ENCODE measurements at regions not wholly inside any gene's neighbourhood (a gene's known extent, or its start where the extent isn't known, plus 50 kb on each side); places are given as distances from the start of the nearest gene placed in this dataset.
"Not testable (repeated sequence)": the region's sequence is repeated elsewhere in the genome, so short reads cannot be mapped to it uniquely, and the experiment has no call there.

DNA sequence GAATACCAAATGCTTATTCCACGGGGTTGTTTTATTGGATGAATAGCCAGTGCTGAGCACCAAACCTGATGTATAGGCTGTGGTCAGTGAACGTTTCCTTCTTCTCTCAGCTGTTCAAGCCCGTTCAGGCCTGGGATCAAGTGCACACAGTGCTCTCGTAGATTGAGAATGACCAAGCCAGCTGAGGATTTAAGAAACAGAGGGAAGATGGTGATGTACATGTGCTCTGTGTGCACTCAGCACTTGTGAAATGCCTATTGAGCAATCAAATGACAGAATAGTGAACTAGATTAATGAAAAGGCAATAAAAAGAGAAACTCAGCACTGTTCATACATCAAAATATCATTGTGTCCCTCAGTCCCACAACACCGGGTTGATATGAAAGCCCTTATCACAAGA lies 302.5 kb downstream of the BMPER start:
- DNase-seq (ENCODE audit: low spot score) = no peak

DNA sequence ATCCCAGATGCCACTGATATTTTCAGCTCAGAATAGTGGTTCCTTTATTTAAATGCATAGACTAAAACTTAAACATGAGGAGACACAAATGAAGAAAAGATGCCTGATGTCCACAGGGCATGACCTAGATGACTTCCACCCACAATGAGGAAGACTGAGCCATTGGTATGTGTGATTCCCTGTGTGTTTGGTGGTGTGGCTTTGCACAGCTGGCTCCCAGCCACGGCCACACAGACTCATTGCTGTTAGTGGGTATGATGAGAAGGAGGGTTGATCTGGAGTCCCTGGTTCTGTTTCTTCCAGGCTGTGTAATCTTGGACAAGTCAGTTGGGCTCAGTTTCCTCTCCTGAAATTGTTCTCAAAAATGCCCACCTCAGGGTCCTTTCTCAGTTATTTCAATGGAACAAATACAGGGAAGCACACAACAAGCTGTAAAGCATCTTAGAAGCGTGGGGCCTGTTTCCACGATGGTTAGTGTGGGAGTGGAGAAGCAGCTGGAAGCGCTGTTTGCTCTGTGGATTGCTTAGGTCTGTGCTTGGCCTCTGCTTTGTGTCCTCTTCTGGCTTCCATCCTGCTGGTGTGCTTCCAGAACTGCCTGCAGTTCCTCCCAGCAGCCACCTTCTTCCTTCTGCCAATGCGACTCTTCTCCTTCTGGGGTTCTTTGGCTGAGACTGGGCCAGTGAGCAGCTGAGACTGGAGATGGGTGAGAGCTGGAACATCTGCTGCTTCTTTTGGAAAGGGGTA lies 303.7 kb downstream of the BMPER start:
- DNase-seq (ENCODE audit: low spot score) = no peak

DNA sequence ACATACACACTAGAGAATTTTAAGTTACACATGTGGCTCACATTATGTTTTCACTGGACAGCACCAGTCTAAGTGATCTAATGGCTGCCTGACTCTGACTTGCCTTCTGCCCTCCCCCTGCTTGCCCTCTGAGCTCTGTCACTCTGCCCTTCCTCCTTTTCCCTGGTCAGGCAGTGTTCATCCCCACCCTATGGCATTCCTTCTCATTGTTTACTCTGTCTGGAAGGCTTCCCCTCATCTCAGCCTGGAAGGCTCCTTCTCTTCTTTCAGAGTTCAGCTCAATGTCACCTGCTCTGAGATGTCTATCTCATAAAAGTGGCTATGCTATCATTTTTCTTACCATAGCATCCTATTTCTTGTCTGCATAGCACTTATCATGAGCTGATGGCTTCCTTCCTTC lies 305.7 kb downstream of the BMPER start:
- no peak for DNase-seq (ENCODE audit: low spot score)

DNA sequence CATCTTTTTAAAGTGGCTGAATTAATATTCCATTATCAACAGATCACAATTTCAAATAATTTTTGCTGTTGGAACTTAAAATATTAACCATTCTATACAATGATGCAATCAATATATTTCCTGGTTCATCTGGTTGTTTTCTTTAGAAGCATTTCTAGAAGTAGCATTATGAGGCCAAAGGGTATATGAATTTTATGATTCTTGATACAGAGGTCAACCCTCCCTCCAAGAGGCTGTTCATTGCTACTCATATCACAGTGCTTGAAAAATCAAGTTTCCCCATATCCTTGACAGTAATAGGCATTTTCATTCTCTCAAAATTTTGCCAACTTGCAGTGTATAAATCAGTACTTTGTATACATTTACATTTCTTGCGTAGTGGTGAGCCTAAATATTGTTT lies 312.6 kb downstream of the BMPER start:
- no peak for DNase-seq (ENCODE audit: low spot score)

DNA sequence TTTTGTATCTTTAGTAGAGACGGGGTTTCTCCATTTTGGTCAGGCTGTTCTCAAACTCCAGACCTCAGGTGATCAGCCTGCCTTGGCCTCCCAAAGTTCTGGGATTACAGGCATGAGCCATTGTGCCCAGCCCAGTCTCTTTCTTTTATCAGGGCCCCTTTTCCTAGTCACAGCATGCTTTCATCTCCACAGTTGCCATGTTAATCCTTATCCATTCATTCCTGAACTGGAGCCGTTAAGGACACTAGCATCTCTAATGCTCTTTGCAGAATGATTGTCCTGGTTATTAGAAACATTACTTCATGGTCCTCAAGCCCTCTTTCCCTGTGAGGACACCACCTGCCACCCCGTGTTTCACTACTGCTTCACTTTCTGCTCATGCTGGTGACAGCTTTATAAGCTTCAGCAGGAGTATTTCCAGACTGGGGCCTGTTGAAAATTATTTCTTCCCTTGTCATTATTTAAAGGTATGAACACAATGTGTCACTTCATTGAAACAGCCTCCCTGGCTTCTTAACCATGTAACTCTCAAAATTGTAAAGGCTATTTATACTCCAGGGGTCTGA lies 313.9 kb downstream of the BMPER start:
- no peak for DNase-seq (ENCODE audit: low spot score)

DNA sequence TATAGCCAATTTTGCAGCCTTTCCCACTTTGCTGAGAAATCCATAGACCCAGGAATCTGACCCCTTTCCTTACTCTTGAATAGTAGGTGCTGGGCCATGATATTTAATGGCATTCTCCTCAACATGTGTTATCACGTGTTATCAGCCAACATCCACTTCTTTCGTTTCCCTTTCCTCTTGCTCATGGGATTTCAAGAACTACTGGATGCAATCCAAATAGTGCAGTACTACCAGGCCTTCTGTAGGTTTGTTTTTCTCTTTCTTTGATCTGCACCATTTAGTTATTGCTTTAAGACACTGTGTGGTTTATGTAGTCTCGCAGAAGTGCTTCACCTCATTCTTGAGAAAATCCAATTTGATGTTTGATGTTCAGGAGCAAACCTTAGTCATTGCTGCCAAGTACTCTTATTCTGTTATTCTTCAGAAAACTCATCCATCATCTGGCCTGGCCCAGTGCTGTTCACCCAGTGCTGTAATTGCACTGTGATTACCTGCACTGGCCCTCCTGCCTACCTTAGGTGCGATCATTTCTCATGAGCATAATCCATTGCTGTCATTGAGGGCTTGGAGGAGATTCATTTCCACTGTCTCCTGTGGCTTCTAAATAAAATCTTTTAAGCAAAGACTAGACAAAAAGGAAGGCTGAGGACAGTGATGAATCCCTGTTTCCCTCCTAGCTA lies 315.3 kb downstream of the BMPER start:
- no peak for DNase-seq (ENCODE audit: low spot score)

DNA sequence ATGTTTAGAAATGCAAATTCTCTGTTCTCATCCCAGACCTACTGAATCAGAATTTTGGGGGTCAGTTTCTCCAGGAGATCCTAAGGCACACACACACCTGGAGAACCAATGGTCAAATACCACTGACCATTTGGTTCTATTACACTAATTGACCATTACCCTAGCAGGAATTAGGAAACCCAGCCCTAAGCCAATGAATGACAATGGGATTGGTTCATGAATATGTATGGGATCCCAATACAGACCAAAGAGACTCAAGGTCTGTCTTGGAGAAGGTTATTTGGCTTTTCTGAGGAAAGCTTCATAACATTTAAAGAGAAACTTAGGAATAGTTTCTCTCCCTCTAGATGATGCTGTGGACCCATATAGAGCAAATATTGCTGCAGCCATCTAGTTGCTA lies 317.0 kb downstream of the BMPER start:
- DNase-seq (ENCODE audit: low spot score) = no peak

DNA sequence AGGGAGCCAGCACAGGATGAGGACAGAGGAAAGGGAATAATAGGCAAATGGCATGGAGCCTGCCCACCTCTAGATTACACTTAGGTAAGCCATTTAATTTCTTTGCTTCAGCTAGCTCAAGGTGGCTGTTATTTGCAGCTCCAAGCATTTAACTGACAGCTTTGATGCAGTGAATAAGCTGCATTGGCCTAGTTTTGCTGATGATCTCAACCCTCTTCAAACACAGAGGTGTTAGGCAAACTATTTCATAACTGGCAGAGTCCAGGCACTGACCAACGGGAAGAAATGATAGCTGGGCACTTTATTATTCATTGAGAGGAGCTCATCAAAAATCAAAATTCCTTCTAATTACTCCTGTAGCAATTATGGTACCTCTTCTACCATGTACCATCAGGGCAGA lies 317.4 kb downstream of the BMPER start:
- DNase-seq (ENCODE audit: low spot score) = no peak

DNA sequence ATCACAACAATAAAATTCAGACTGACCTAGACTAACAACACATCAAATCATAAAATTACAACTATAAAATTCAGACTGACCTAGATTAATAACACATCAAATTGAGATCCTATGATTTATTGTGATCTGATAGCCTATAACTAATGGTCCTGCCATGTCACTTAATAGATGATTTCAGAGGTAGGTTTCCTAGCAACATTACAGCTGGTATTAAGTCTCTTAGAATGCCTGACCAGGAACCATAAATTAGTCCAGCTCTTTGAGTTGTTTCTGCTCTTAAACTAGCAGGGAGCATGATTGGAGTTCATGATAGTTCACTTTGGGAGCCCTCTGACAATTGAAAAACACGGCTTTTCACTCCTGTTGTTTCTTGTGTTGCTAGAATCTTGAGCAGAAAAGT lies 318.9 kb downstream of the BMPER start:
- DNase-seq (ENCODE audit: low spot score) = no peak

DNA sequence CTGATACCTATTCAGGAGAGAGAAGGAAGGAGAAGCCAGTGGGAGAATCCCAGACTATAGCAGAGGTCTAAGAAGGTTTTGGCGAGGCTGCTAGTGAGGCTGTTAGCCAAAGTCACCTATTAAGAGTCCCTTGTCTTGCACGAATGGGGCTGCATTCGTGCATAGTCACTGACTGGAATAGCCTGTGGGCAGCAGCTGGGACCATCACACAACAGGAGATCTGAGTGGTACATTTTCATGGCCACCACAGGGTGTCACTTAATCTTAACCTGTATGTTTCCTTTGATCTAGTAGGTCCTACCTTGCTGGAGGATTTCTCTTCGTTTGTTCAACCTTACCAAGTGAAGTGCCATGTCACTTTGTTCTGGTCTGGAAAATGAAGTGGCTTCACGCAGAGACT lies 319.9 kb downstream of the BMPER start:
- DNase-seq (ENCODE audit: low spot score) = no peak

DNA sequence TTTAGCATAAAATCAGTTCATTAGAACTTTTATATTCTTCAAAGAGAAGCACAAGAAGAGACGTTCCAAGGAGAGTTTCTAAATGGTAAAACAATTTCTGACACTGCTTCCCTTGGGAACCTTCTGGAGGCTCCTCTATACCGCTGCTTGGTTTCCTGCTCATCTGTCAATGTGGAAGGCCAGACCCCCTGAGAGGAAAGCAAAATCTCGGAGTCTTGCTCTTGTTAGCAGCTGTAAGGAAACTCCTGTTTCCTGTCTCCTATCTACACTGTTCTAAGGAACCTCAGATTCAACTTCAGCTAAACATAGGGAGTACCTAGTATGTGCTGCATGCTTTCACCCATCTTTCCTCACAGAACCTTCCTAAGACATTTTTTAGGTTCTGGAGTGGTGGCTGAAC lies 322.2 kb downstream of the BMPER start:
- DNase-seq (ENCODE audit: low spot score) = no peak

DNA sequence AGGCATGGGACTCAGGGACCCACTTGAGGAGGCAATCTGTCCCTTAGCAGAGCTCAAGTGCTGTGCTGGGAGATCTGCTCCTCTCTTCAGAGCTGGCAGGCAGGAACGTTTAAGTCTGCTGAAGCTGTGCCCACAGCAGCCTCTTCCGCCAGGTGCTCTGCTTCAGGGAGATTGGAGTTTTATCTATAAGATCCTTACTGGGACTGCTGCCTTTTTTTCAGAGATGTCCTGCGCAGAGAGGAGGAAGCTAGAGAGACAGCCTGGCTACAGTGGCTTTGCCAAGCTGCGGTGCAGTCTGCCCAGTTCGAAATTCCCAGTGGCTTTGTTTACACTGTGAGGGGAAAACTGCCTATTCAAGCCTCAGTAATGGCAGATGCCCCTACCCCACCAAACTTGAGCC lies 329.8 kb downstream of the BMPER start:
- not testable (repeated sequence) for DNase-seq (ENCODE audit: low spot score)

DNA sequence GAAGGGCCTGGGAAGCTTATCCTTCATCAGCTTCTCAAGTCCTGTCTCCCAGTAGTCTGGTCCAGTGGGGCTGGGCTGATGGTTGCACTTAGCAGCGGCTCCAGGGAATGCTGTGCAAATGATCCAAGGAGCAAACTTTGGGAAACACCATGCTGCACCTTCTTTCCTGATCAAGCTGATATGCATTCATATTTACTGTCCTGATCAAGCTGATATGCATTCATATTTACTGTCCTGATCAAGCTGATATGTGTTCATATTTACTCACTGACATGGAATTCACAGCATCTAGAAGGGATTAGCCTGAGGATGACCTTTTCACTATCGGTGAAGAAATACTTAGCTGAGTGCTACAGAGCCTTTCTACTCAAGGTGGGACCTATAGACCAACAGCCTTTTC lies 330.7 kb downstream of the BMPER start:
- DNase-seq (ENCODE audit: low spot score) = no peak

DNA sequence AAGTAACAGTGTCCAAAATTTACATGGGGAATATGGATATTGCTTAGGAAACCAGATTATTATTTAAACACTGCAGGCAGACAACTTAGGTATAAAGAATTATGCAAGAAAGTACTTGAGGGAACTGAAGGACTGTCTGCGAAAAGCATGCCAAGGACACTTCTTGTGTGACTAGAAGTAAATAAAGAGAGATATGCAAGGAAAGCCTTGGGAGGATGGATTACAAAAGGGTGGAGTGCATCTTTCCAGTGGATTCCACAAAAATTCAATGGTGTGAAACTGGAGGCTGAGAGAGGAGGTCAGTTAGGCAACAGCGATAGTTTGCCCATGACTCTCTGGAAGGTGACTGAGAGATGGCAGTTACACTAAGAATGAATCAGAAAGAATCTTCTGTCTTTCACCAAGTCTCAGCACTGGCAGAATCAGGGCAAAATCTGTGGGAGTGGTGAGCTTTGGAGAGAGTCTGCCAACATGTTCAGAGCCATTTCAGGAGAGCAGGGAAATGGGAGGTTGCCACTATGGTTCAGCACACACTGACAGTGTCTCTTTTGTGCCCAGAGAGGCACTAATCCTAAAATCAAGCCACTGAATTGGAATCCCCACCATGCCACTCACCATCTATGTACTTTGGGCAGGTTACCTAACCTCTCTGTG lies 331.6 kb downstream of the BMPER start:
- DNase-seq (ENCODE audit: low spot score) = no peak

DNA sequence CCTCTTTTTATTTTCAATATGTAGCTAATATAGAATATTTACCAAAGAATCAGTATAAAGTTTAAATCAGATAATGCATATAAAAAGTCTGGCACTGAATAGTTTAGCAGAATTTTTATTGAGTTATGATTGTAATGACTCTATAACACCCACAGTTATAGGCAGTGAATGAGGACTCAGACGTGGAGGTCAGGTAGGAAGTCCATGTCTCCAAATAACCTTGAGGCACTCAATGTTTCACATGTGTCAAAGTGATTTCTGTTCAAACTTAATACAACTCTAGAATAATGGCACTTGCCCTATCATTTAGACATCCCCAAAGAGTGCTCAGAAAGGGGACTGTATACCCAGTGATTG lies 332.1 kb downstream of the BMPER start:
- DNase-seq (ENCODE audit: low spot score) = no peak

DNA sequence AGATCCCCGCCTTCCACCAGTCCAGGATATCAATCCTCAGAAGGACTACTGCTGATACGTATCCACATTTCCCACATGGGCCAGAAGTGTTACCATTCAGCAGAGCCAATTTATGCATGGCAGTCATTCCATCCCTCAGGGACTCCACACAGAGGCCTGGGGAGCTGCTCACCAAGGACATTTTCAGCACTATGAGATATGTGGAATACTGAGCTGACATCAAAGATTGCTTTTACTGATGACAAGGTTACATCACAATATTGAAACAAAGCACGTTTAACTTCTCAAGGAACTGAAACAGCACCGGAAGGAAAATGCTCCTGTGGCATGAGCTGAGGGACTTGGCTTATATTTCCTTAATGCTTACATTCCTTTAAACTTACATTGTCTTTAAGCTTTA lies 335.1 kb downstream of the BMPER start:
- DNase-seq (ENCODE audit: low spot score) = no peak

DNA sequence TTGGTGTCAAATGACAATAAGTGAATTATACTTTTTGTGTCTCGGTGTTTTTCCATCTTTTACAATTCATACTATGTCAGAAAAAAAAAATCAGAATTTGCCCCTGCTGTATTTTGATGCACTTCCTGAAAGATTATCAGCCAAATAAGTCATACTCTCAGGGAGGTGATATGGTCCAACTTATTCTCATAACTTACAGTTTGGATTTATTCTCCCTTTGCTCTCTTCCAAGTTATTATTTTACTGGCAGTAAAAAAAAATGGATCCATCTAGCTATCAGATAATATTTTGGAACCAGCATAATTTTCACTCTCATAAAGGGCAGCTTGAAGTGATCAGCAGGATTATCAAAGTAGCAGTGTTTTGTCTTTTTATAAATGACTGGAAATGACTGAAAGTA lies 337.1 kb downstream of the BMPER start:
- DNase-seq (ENCODE audit: low spot score) = no peak

DNA sequence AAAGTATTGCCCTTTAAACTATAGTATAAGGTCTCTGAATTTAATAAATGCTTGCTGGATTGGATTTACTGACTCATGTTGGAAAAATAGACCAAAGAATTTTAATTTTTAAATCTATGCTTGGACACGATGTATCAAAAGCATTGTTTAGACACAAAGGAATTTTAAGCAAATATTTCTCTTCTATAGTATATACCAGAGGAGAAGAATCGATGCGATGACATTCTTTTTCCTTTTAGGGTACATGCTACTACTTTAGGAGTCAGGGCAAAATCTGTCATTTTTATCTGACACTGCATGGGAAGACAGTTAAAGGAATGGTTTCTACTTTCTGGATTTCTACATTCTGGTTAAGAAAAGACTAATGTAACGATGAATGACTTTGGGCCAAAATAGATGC lies 339.9 kb downstream of the BMPER start:
- no peak for DNase-seq (ENCODE audit: low spot score)

DNA sequence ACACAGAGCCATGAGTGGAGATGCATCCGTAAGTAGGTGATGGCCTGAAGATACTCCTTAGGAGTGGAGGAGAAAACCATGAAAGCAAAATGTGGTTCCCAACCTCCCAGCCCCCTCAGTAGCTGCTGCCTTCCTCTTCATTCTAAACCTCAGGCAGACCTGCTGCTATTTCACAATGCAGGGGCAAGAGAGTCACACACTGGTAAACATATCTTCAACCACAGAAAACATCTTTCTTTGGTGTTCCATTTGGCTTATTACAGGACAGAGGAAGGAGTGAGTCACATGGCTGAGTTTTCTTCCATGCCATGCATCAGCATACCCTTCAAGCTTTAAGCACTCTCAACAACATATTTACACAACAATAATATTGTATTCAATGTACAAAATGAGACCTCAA lies 342.1 kb downstream of the BMPER start:
- no peak for DNase-seq (ENCODE audit: low spot score)

DNA sequence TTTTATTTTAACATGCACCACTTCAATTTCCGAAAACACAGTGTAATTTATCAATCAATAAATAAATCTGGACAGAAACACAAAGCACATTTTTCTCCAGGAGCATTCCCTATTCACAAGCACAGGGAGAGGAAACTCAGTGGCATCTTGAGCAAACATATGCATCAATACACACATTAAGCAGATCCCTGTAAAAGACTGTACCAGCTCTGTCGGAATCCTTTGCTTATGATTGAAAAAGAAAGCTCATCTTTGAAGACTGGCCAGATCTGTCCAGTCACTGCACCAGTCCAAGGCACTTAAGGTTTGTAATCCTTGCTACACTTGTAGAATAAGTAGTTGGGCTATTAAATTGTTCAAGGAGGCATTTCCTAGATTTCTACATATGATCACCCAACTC lies 343.9 kb downstream of the BMPER start:
- no peak for DNase-seq (ENCODE audit: low spot score)

DNA sequence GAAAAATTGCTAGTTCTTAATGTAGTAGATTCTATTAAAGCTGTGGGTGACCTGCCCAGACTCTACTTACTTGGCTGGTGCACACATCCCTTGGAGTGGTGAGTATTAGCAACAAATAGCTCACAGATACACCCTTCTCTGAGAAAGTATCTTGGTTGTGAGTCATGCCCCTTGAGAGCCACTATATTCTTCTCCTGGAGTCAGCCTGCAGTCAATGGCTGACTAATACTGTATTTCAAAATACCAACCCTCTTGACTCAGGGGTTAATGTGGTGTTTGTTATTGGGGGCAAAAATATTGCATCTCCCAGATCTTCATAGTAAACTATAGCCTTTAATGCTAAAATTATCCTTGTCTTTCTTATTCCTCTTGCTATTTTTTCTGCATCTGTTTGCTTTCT lies 354.9 kb downstream of the BMPER start:
- peak; percentile 50 for DNase-seq (ENCODE audit: low spot score)

DNA sequence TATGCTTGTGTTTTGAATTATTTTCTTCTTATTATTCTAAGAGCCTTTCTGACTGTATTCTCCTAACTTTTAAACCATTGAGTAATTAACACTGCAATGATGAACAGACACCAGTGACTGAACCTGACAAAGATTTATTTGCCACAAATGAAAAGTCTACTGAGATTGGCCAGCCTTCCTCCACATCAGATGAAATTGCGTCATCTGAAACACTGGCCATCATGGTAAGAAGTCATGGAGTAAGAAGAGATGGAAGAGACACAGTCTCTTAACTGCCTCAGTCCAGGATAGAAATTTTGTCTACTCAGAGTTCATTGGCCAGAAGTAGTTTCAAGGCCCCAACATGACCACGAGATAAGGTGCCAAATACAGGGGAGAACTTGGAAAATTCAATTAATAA lies 357.8 kb downstream of the BMPER start:
- DNase-seq (ENCODE audit: low spot score) = no peak

DNA sequence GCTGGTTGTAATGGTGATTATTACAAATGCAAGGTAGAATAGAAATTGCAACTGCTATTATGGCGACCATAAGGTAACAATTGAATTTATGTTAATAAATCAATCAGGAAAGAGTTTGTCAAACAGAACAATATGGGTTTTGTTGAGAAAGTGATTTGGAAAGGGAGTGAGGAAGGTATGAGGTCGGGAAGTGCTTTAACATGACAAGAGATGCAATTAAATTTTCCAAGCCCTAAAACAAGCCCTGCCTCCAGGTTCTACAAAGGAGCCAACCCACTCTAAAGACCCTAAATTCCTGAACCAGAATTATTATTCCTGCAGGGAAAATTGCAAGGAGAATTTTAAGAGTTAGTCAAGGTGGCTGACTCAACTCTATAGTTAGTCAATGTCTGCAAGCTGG lies 363.7 kb downstream of the BMPER start:
- DNase-seq (ENCODE audit: low spot score) = no peak

All from hepatic stellate cell (primary cell).